HCT116 (cell line): ENCODE measurements at regions not wholly inside any gene's neighbourhood (a gene's known extent, or its start where the extent isn't known, plus 50 kb on each side); places are given as distances from the start of the nearest gene placed in this dataset.

Experiments used
- ATAC-seq: fragments of 200-7000 bp; cut with Tn5 transposase; 2 replicates; pipeline ENCODE4 v1.9.1; 2020; ENCODE audit warnings: mild to moderate bottlenecking, moderate library complexity
- BruUV-seq: library from RNA; stranded (reverse); fragments of 400-500 nt; replicated peaks from 2 replicates; lab custom pipeline; 2021; lab: Mats Ljungman, UMichigan
- CTCF ChIA-PET: fragments of 300-600 bp; sonication (Branson Sonifier 250); formaldehyde crosslinking; loops from one replicate; lab custom pipeline; 2021; ENCODE audit warnings: antibody characterized with exemption; lab: Charles Lee
- POLR2A ChIA-PET: fragments of 300-600, 350-600 bp; sonication (Branson Sonifier 250); formaldehyde crosslinking; loops from one replicate; lab custom pipeline; 2021; ENCODE audit warnings: antibody characterized with exemption; lab: Charles Lee
- RAD21 ChIA-PET, 2 experiments: fragments of 300-600 bp; sonication (Branson Sonifier 250); formaldehyde crosslinking; loops; one replicate each; lab custom pipeline; 2023; ENCODE audit warnings: low total read pairs in 2 of 2; ENCODE audit not compliant: uncharacterized antibody in 2 of 2, unreplicated experiment in 2 of 2, low non-redundant PET in 1 of 2; lab: Charles Lee
- DNase-seq: peaks from one replicate; pipeline ENCODE4 v3.0.0-alpha.2; 2010; ENCODE audit warnings: low read depth, low spot score
- H2AFZ ChIP-seq: fragments of 200-600 bp; shearing (Covaris generic), sonication (generic); 2 replicates; pipeline ENCODE4 v1.6.1; 2017; ENCODE audit warnings: low read depth, mixed run types, mixed read lengths, antibody characterized with exemption, low read length; ENCODE audit not compliant: poor library complexity, severe bottlenecking
- H3K27ac ChIP-seq: 2 replicates; pipeline ENCODE4 v1.5.1; 2012; ENCODE audit warnings: low read depth, low read length
- H3K27me3 ChIP-seq: fragments of 200-600 bp; sonication (generic); 2 replicates; pipeline ENCODE4 v1.6.1; 2016; ENCODE audit warnings: mixed run types, low read length, mixed read lengths; ENCODE audit not compliant: insufficient read depth
- H3K36me3 ChIP-seq, 2 experiments: fragments of 200-500 bp in 1 of 2; fragments of 200-600 bp in 1 of 2; sonication (Bioruptor generic) in 1 of 2; sonication (generic) in 1 of 2; 2 replicates each; pipeline versions ENCODE4 v1.5.1 to v1.6.1; 2014 to 2016; ENCODE audit warnings: low read length in 2 of 2, inconsistent platforms in 1 of 2, mixed read lengths in 1 of 2, mixed run types in 1 of 2; ENCODE audit not compliant: insufficient read depth in 2 of 2, control insufficient read depth in 1 of 2
- H3K4me1 ChIP-seq, 2 experiments: fragments of 200-600 bp in 1 of 2; sonication (generic) in 1 of 2; 2 replicates each; pipeline versions ENCODE4 v1.5.1 to v1.6.1; 2012 to 2017; ENCODE audit warnings: low read length in 2 of 2, inconsistent platforms in 1 of 2, mild to moderate bottlenecking in 1 of 2, mixed read lengths in 1 of 2, mixed run types in 1 of 2, moderate library complexity in 1 of 2; ENCODE audit not compliant: insufficient read depth in 2 of 2, control insufficient read depth in 1 of 2
- H3K4me2 ChIP-seq: fragments of 200-600 bp; sonication (generic); 2 replicates; pipeline ENCODE4 v1.6.1; 2017; ENCODE audit warnings: mixed run types, low read length, mixed read lengths
- H3K4me3 ChIP-seq, 2 experiments: fragments of 200-600 bp in 1 of 2; sonication (generic) in 1 of 2; replicated peaks in 1 of 2; 2 replicates each; pipeline ENCODE4 v1.5.1; 2011 to 2016; ENCODE audit warnings: low read length in 2 of 2, control low read depth in 1 of 2, low read depth in 1 of 2, mild to moderate bottlenecking in 1 of 2, mixed read lengths in 1 of 2, mixed run types in 1 of 2
- H3K79me2 ChIP-seq: fragments of 200-600 bp; sonication (generic); 2 replicates; pipeline ENCODE4 v1.6.1; 2017; ENCODE audit warnings: mild to moderate bottlenecking, mixed run types, low read length, moderate library complexity, mixed read lengths; ENCODE audit not compliant: insufficient read depth
- H3K9ac ChIP-seq: fragments of 200-600 bp; sonication (generic); 2 replicates; pipeline ENCODE4 v1.6.1; 2016; ENCODE audit warnings: low read length, mixed read lengths
- H3K9me2 ChIP-seq: fragments of 200-600 bp; sonication (generic), shearing (Covaris generic); 2 replicates; pipeline ENCODE4 v1.6.1; 2017; ENCODE audit warnings: mixed run types, mild to moderate bottlenecking, moderate library complexity; ENCODE audit not compliant: insufficient read depth
- H3K9me3 ChIP-seq, 2 experiments: fragments of 200-500 bp in 1 of 2; fragments of 200-600 bp in 1 of 2; sonication (Bioruptor generic) in 1 of 2; sonication (generic) in 1 of 2; 2 replicates each; pipeline ENCODE4 v1.6.1; 2014 to 2017; ENCODE audit warnings: low read length in 2 of 2, mixed read lengths in 2 of 2, inconsistent platforms in 1 of 2, low read depth in 1 of 2, mild to moderate bottlenecking in 1 of 2, mixed run types in 1 of 2, moderate library complexity in 1 of 2; ENCODE audit not compliant: control insufficient read depth in 1 of 2, insufficient read depth in 1 of 2
- H4K20me1 ChIP-seq: fragments of 200-600 bp; sonication (generic), shearing (Covaris generic); 2 replicates; pipeline ENCODE4 v1.6.1; 2017; ENCODE audit warnings: mixed run types, mild to moderate bottlenecking, moderate library complexity; ENCODE audit not compliant: insufficient read depth
- ATF3 ChIP-seq: IDR thresholded peaks from 2 replicates; pipeline ENCODE4 v1.6.1; 2012
- CTCF ChIP-seq, 3 experiments: fragments of 200-600 bp in 1 of 3; sonication (generic) in 1 of 3; IDR thresholded peaks in 2 of 3; conservative IDR thresholded peaks in 1 of 3; 2 replicates each; pipeline ENCODE4 v1.5.1; 2012 to 2017; ENCODE audit warnings: low read depth in 2 of 3, low read length in 2 of 3, antibody characterized with exemption in 1 of 3, borderline replicate concordance in 1 of 3, control low read depth in 1 of 3, mild to moderate bottlenecking in 1 of 3, mixed read lengths in 1 of 3, mixed run types in 1 of 3, moderate library complexity in 1 of 3; ENCODE audit not compliant: insufficient read depth in 1 of 3
- ELF1 ChIP-seq: IDR thresholded peaks from 2 replicates; pipeline ENCODE4 v1.6.1; 2012; ENCODE audit warnings: low read depth, borderline replicate concordance
- EZH2 ChIP-seq: fragments of 200-600 bp; sonication (generic); IDR thresholded peaks from 2 replicates; pipeline ENCODE4 v1.6.1; 2017; ENCODE audit warnings: antibody characterized with exemption, mixed run types
- EZH2phosphoT487 ChIP-seq: fragments of 200-600 bp; IDR thresholded peaks from 2 replicates; pipeline ENCODE4 v1.6.1; 2018; ENCODE audit warnings: antibody characterized with exemption, borderline replicate concordance
- FOSL1 ChIP-seq: IDR thresholded peaks from 2 replicates; pipeline ENCODE4 v1.6.1; 2012; ENCODE audit warnings: low read depth
- JUND ChIP-seq: IDR thresholded peaks from 2 replicates; pipeline ENCODE4 v1.6.1; 2012
- POLR2A ChIP-seq: IDR thresholded peaks from 2 replicates; pipeline ENCODE4 v1.7.0; 2011; ENCODE audit warnings: borderline replicate concordance; ENCODE audit not compliant: insufficient read depth, insufficient read length; ENCODE audit errors: extremely low read depth
- POLR2AphosphoS5 ChIP-seq: IDR thresholded peaks from 2 replicates; pipeline ENCODE4 v1.6.1; 2011; ENCODE audit warnings: mild to moderate bottlenecking, low read depth, low read length, moderate library complexity
- REST ChIP-seq: IDR thresholded peaks from 2 replicates; pipeline ENCODE4 v1.6.1; 2012; ENCODE audit warnings: low read depth
- SP1 ChIP-seq: IDR thresholded peaks from 2 replicates; pipeline ENCODE4 v1.6.1; 2012; ENCODE audit warnings: low read depth
- ZBTB33 ChIP-seq: IDR thresholded peaks from 2 replicates; pipeline ENCODE4 v1.6.1; 2011; ENCODE audit warnings: mild to moderate bottlenecking, low read length, moderate library complexity; ENCODE audit not compliant: insufficient replicate concordance; ENCODE audit errors: extremely low read depth
- ZFX ChIP-seq: fragments of 450-650 bp; IDR thresholded peaks from 2 replicates; pipeline ENCODE4 v1.6.1; 2017
- ZNF274 ChIP-seq: fragments of 200-500 bp; sonication (Bioruptor generic); IDR thresholded peaks from 2 replicates; pipeline ENCODE4 v1.6.1; 2014; ENCODE audit warnings: mild to moderate bottlenecking, low read depth, low read length, inconsistent platforms
- intact Hi-C: fragments of 100-400 bp; cut with micrococcal nuclease; formaldehyde crosslinking; loops from 2 replicates; pipeline ENCODE4 v1.10.0; 2022

GRCh38 chr1:24996456-24996855, 66.4 kb upstream of the RUNX3 start:
- Histone ChIP-seq H4K20me1 (no peaks in the 10 kb centered on the region), H3K79me2 (no peaks in the 10 kb centered on the region), H3K9me2 (no peaks in the 10 kb centered on the region), H3K27ac (no peak overlapping the region), H3K4me2 (no peak overlapping the region), H3K27me3 (no peaks in the 10 kb centered on the region)
- ChIA-PET CTCF (no interaction called here), RAD21 (no interaction called here)
- TF ChIP-seq ELF1 (no peak), EZH2 (no peak), POLR2A (no peak), ATF3 (no peak), EZH2phosphoT487 (no peak), POLR2AphosphoS5 (no peak), ZNF274 (no peak), ZFX (no peak), FOSL1 (no peak)
- TF ChIP-seq, all 23 proteins: peak for 0
- DNase-seq, result no peak
- no TSS peak for BruUV-seq
- POLR2A ChIA-PET, result no interaction called here
- Histone ChIP-seq H3K9me3 (no peaks in the 10 kb centered on the region), H2AFZ (no peak overlapping the region), H3K9ac (no peak overlapping the region), H3K4me3 (no peak overlapping the region), H3K4me1 (no peaks in the 10 kb centered on the region), H3K36me3 (no peaks in the 10 kb centered on the region)
- no peak for ATAC-seq
- intact Hi-C loops, result no loop called here

GRCh38 chr1:24995661-24996060, 65.6 kb upstream of the RUNX3 start:
- no peaks in the 10 kb centered on the region for H3K9me2 ChIP-seq
- no peak overlapping the region for H3K9ac ChIP-seq
- POLR2A ChIA-PET, result no interaction called here
- H3K4me1 ChIP-seq, result no peaks in the 10 kb centered on the region
- H2AFZ ChIP-seq, result no peak overlapping the region
- ATAC-seq (no peak), DNase-seq (no peak)
- no peaks in the 10 kb centered on the region for H3K36me3 ChIP-seq
- H3K9me3 ChIP-seq, result no peaks in the 10 kb centered on the region
- no peaks in the 10 kb centered on the region for H3K79me2 ChIP-seq
- CTCF ChIA-PET, result no interaction called here
- H3K4me3 ChIP-seq, result no peak overlapping the region
- intact Hi-C loops, result no loop called here
- no peaks in the 10 kb centered on the region for H3K27me3 ChIP-seq
- H3K4me2 ChIP-seq, result no peak overlapping the region
- no TSS peak for BruUV-seq
- H3K27ac ChIP-seq, result no peak overlapping the region
- no peaks in the 10 kb centered on the region for H4K20me1 ChIP-seq
- RAD21 ChIA-PET, result no interaction called here
- TF ChIP-seq EZH2, result no peak
- TF ChIP-seq JUND, result no peak
- TF ChIP-seq CTCF (IDR thresholded peaks at IDR 0.05 in 2 of 3, conservative IDR thresholded peaks at IDR 0.05 in 1 of 3; ENCODE audit: borderline replicate concordance in 1 of 3, insufficient read depth in 1 of 3, low read depth in 2 of 3, low read length in 2 of 3), result no peak
- TF ChIP-seq POLR2AphosphoS5, result no peak
- TF ChIP-seq SP1, result no peak
- TF ChIP-seq ZBTB33, result no peak
- no peak for TF ChIP-seq REST
